Vagina (tissue), 2 donors: ENCODE measurements at regions not wholly inside any gene's neighbourhood (a gene's known extent, or its start where the extent isn't known, plus 50 kb on each side); places are given as distances from the start of the nearest gene placed in this dataset.

Source experiments
- CTCF ChIP-seq, 3 experiments: fragments of 450-650 bp in 2 of 3; fragments of 200-600 bp in 1 of 3; sonication (generic) in 1 of 3; IDR thresholded peaks; one replicate each; pipeline ENCODE4 v1.5.1; 2017 to 2019; ENCODE audit warnings: antibody characterized with exemption in 3 of 3, mild to moderate bottlenecking in 2 of 3, moderate library complexity in 2 of 3
- POLR2A ChIP-seq, 2 donors: fragments of 450-650 bp; IDR thresholded peaks; one replicate each; pipeline ENCODE4 v1.6.1; 2017; ENCODE audit warnings: antibody characterized with exemption in 2 of 2, mild to moderate bottlenecking in 2 of 2, moderate library complexity in 2 of 2

- TF ChIP-seq CTCF (IDR thresholded peaks at IDR 0.05): no peak
- TF ChIP-seq POLR2A (IDR thresholded peaks at IDR 0.05): no peak
Observed at GRCh38 chr6:143621159-143621873, 56.4 kb upstream of the PHACTR2 start.
